ENCODE measurements at regions not wholly inside any gene's neighbourhood (a gene's known extent, or its start where the extent isn't known, plus 50 kb on each side); places are given as distances from the start of the nearest gene placed in this dataset.
A peak's percentile ranks its signal among the peaks of the same experiment; 100 is the strongest.
"Not testable (repeated sequence)": the region's sequence is repeated elsewhere in the genome, so short reads cannot be mapped to it uniquely, and the experiment has no call there.

DNA sequence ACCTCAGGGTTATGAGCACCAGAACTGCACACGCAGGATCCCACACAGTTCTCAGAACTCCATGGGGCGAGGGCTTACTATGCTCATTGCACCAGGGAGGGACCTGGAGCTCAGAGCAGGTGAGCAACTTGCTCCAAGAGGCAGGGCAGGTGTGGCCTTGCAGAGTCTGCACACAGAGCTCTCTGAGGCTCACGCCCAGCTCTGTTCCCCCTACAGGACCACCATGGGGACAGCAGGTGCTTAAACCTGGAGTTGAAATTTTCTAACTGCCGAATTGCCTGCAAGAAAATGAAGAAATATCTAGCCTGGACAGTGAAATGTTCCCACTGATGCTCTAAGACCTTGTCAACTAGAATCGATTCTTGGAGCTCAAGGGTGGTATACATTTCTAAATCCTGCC is 49.9 kb upstream of the MSMB start:
- H3K27me3 ChIP-seq (ENCODE audit: control insufficient read depth in 1 of 2, insufficient read depth in 2 of 2, low read length in 2 of 2); H3K27ac ChIP-seq (ENCODE audit: low read length); H3K4me3 ChIP-seq (ENCODE audit: low read length in 2 of 2); H3K4me1 ChIP-seq (ENCODE audit: control insufficient read depth, insufficient read depth, low read length); H3K9ac ChIP-seq (ENCODE audit: low read length in 2 of 2); H3K9me3 ChIP-seq (ENCODE audit: control insufficient read depth in 2 of 2, low read length in 2 of 2); H3K36me3 ChIP-seq (ENCODE audit: control insufficient read depth in 2 of 2, insufficient read depth in 2 of 2, low read length in 2 of 2): not testable (repeated sequence)

DNA sequence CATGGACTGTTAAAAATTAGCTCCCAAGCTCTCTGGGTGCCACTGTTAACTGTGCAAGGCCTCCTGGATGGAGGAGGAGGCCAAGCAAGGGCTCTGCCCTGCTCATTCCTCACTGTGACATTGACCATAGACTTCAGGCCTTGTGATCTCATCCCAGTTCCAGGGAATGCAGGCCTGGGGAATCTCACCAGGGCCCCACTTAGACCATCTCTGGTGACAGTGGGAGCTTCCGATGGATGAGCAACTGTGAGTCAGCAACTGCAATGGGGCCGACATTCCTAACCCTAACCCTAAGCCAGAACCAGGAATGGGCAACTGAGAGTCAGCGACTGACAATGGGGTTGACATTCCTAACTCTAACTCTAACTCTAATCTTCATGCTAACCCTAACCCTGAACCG is 50.4 kb upstream of the MSMB start:
- no peaks in the 10 kb centered on the region for H3K4me1 ChIP-seq (ENCODE audit: control insufficient read depth, insufficient read depth, low read length)
- H3K27ac ChIP-seq (ENCODE audit: low read length): no peak overlapping the region
- no peaks in the 10 kb centered on the region for H3K36me3 ChIP-seq (ENCODE audit: control insufficient read depth in 2 of 2, insufficient read depth in 2 of 2, low read length in 2 of 2)
- no peak overlapping the region for H3K9ac ChIP-seq (ENCODE audit: low read length in 2 of 2)
- H3K4me3 ChIP-seq (ENCODE audit: low read length in 2 of 2): no peak overlapping the region
- H3K9me3 ChIP-seq (ENCODE audit: control insufficient read depth in 2 of 2, low read length in 2 of 2): no peaks in the 10 kb centered on the region
- no peaks in the 10 kb centered on the region for H3K27me3 ChIP-seq (ENCODE audit: control insufficient read depth in 1 of 2, insufficient read depth in 2 of 2, low read length in 2 of 2)

DNA sequence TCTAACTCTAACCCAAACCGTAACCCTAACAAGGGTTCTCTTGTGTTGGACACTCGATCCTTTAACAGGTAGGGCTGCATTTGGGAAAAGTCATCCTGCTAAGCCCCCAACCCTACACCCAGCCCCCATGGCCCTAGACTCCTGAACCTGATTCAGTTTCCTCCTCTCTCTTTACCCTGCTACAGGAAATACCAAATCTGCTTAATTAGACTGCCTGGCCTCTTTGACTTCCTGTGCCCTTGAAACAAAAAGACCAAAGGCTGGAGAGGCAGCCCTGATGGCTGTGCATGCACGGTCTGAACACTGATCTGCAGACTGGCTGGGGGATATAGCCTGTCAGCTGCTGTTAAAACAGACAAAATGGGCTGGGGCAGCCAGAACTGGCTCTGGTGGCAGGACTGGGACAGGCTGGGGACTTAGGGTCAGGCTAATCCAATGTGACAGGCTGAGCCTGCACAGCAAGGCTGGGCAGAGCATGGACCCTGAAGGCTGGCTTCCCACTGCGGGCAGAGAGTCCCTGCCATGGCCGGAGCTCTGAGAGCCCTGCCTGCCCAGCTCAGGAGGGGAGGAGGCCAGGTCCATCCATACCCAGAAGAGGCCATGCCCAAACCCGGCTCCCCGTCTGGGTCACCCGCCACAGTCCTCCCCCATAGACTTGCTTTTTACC is 51.0 kb upstream of the MSMB start:
- Histone ChIP-seq H3K9ac (ENCODE audit: low read length in 2 of 2) (no peak overlapping the region), H3K27ac (ENCODE audit: low read length) (no peak overlapping the region), H3K9me3 (ENCODE audit: control insufficient read depth in 2 of 2, low read length in 2 of 2) (no peaks in the 10 kb centered on the region), H3K27me3 (ENCODE audit: control insufficient read depth in 1 of 2, insufficient read depth in 2 of 2, low read length in 2 of 2) (no peaks in the 10 kb centered on the region), H3K36me3 (ENCODE audit: control insufficient read depth in 2 of 2, insufficient read depth in 2 of 2, low read length in 2 of 2) (no peaks in the 10 kb centered on the region), H3K4me3 (ENCODE audit: low read length in 2 of 2) (no peak overlapping the region), H3K4me1 (ENCODE audit: control insufficient read depth, insufficient read depth, low read length) (no peaks in the 10 kb centered on the region)

DNA sequence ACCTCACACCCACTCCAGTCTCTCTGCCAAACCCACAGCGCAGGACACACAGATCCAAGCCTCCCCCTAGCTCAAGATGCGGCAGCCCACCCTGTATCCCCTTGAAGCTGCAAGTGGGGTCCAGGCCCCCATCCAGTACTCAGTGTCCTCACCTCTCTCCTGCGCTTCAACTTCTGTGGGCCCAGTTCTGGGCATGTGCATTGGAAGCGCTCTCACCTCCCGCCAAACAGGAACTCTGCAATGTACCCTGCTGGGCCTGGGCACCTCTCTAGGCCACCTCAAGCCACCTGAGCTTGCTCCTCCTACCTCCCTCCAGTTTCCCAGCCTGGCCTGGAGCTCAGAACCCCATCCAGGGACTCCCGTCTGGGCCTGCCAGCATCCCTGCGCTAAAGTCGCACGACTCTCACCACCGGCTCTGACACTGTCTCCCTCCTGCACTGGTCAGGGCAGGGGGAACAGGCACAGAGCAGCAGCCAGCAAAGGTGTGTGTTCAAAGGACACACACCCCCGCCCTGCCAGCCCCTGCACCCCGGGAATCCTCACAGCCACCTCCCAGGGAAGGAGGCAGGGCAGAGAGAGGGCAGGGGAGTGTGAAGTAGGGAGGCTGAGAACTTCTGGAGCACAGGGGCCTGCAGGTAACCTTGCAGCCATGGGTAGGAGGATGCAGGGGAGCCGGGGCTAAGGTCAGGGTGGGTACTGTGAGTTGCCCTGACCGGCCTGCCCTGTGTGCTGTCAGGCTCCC is 51.7 kb upstream of the MSMB start:
- no peaks in the 10 kb centered on the region for H3K36me3 ChIP-seq (ENCODE audit: control insufficient read depth in 2 of 2, insufficient read depth in 2 of 2, low read length in 2 of 2)
- no peaks in the 10 kb centered on the region for H3K4me1 ChIP-seq (ENCODE audit: control insufficient read depth, insufficient read depth, low read length)
- no peaks in the 10 kb centered on the region for H3K9me3 ChIP-seq (ENCODE audit: control insufficient read depth in 2 of 2, low read length in 2 of 2)
- H3K27me3 ChIP-seq (ENCODE audit: control insufficient read depth in 1 of 2, insufficient read depth in 2 of 2, low read length in 2 of 2): no peaks in the 10 kb centered on the region
- no peak overlapping the region for H3K4me3 ChIP-seq (ENCODE audit: low read length in 2 of 2)
- H3K9ac ChIP-seq (ENCODE audit: low read length in 2 of 2): no peak overlapping the region
- no peak overlapping the region for H3K27ac ChIP-seq (ENCODE audit: low read length)

DNA sequence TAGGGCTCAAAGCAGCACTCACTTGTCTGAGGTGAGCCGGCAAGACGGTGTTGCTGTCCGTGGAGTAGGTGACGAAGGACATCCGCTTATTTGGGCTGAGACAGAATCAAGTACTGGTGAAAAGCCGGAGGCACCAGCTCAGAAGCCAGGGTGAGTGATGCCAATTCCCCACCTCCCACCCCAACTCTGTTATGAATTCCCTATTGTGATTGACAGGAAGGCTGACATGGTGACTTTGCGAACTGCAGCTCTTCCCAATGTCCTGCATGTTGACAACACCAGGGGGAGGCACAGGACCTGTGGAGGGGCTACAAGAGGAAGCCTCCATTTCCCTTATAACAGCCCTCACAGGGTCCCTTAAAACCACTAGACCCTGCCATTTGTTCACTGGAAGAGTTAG is 52.3 kb upstream of the MSMB start:
- no peak overlapping the region for H3K27ac ChIP-seq (ENCODE audit: low read length)
- H3K36me3 ChIP-seq (ENCODE audit: control insufficient read depth in 2 of 2, insufficient read depth in 2 of 2, low read length in 2 of 2): no peaks in the 10 kb centered on the region
- H3K9me3 ChIP-seq (ENCODE audit: control insufficient read depth in 2 of 2, low read length in 2 of 2): no peaks in the 10 kb centered on the region
- no peaks in the 10 kb centered on the region for H3K27me3 ChIP-seq (ENCODE audit: control insufficient read depth in 1 of 2, insufficient read depth in 2 of 2, low read length in 2 of 2)
- H3K9ac ChIP-seq (ENCODE audit: low read length in 2 of 2): no peak overlapping the region
- H3K4me3 ChIP-seq (ENCODE audit: low read length in 2 of 2): no peak overlapping the region
- H3K4me1 ChIP-seq (ENCODE audit: control insufficient read depth, insufficient read depth, low read length): no peaks in the 10 kb centered on the region

DNA sequence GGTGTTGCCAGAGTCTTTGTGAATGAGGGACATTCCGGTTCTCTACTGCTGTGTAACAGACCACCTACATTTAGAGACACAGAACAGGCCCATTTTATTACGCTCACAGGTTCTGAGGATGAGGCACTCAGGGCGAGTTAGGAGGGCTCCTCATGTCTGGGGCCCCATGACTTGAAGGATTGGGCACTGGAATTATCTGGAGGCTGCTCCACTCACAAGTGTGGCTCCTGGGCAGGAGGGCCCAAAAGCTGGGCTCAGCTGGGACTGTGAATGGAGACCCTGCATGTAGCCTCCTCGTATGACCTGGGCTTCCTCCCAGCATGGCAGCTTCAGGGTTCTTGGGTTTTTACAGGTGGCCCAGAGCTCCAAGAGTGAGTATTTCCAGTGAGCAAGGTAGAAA is 52.9 kb upstream of the MSMB start:
- not testable (repeated sequence) for H3K27me3 ChIP-seq (ENCODE audit: control insufficient read depth in 1 of 2, insufficient read depth in 2 of 2, low read length in 2 of 2); H3K36me3 ChIP-seq (ENCODE audit: control insufficient read depth in 2 of 2, insufficient read depth in 2 of 2, low read length in 2 of 2); H3K9me3 ChIP-seq (ENCODE audit: control insufficient read depth in 2 of 2, low read length in 2 of 2); H3K4me1 ChIP-seq (ENCODE audit: control insufficient read depth, insufficient read depth, low read length); H3K27ac ChIP-seq (ENCODE audit: low read length); H3K4me3 ChIP-seq (ENCODE audit: low read length in 2 of 2); H3K9ac ChIP-seq (ENCODE audit: low read length in 2 of 2)

DNA sequence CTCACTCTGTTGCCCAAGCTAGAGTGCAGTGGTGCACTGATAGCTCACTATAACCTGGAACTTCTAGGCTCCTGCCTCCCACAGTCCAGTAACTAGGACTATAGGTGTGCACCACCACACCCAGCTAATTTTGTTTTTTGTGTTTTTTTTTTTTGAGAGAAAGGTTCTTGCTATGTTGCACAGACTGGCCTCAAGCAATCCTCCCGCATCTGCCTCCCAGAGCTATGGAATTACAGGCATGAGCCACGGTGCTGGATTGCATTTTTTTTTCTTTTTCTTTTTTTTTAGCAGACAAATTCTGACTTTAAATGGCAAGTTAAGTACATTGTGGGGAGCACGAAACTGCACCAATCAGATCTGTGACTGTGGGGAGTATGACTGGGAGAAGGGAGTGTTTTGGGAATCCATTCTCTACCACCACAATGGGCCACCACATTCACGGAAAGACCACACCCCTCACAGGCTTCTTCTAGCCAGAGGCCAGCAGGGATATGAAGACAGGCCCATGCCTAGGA is 58.1 kb upstream of the MSMB start:
- Histone ChIP-seq H3K9ac (ENCODE audit: low read length in 2 of 2) (no peak overlapping the region), H3K9me3 (ENCODE audit: control insufficient read depth in 2 of 2, low read length in 2 of 2) (no peaks in the 10 kb centered on the region), H3K27me3 (ENCODE audit: control insufficient read depth in 1 of 2, insufficient read depth in 2 of 2, low read length in 2 of 2) (no peaks in the 10 kb centered on the region), H3K4me3 (ENCODE audit: low read length in 2 of 2) (no peak overlapping the region), H3K27ac (ENCODE audit: low read length) (no peak overlapping the region), H3K4me1 (ENCODE audit: control insufficient read depth, insufficient read depth, low read length) (peaks cover 9% of the 10 kb centered on the region), H3K36me3 (ENCODE audit: control insufficient read depth in 2 of 2, insufficient read depth in 2 of 2, low read length in 2 of 2) (no peaks in the 10 kb centered on the region)

DNA sequence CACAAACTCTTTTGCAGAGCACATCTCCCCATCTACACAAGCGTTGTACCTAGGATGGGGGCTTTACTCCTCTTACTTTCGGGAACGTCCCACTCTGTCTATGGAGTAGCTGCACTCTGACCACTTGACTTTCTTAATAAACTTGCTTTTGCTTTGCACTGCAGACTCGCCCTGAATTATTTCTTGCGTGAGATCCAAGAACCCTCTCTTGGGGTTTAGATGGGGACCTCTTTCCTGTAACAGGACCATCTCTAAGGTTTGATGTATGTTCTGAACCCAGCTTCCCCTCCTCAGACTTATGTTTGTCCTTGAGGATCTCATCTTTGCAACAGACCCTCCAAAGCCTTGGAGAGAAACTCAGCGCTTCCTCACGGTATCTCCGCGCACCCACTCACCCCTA is 59.3 kb upstream of the MSMB start:
- H3K4me1 ChIP-seq (ENCODE audit: control insufficient read depth, insufficient read depth, low read length); H3K27ac ChIP-seq (ENCODE audit: low read length); H3K9ac ChIP-seq (ENCODE audit: low read length in 2 of 2); H3K27me3 ChIP-seq (ENCODE audit: control insufficient read depth in 1 of 2, insufficient read depth in 2 of 2, low read length in 2 of 2); H3K36me3 ChIP-seq (ENCODE audit: control insufficient read depth in 2 of 2, insufficient read depth in 2 of 2, low read length in 2 of 2); H3K9me3 ChIP-seq (ENCODE audit: control insufficient read depth in 2 of 2, low read length in 2 of 2): not testable (repeated sequence)
- H3K4me3 ChIP-seq (ENCODE audit: low read length in 2 of 2): peak overlapping the region in 1 of 2 donors; percentile 91

DNA sequence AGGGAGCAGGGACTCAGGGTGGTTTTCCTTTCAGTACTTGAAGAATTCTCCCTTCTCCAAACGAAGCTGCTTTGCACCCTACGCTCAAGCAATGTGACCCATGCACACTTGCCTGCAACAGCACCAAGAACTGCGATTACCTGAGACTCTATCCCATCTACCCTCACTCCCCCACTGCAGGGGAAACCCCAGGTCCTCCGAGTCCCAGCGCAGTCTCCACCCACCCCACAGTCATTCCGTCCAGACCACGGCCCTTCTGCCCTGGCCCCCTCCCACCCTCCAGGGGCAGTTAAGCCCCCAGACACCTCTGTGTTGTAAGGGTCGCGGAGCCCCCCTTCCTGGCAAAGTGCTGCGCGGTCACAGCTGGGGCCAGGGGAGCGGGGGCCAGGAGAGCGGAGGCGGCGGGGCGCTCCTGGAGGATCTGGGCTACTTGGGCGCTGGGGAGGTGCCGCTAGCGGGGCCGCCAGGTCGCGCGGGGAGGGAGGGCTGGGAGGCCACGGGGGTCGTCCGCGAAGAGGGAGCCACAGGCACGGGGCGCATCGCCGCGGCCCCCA is 59.9 kb upstream of the MSMB start:
- not testable (repeated sequence) for H3K36me3 ChIP-seq (ENCODE audit: control insufficient read depth in 2 of 2, insufficient read depth in 2 of 2, low read length in 2 of 2); H3K9me3 ChIP-seq (ENCODE audit: control insufficient read depth in 2 of 2, low read length in 2 of 2); H3K27ac ChIP-seq (ENCODE audit: low read length); H3K27me3 ChIP-seq (ENCODE audit: control insufficient read depth in 1 of 2, insufficient read depth in 2 of 2, low read length in 2 of 2); H3K4me1 ChIP-seq (ENCODE audit: control insufficient read depth, insufficient read depth, low read length)
- Histone ChIP-seq H3K9ac (ENCODE audit: low read length in 2 of 2) (peak overlapping the region in 1 of 2 donors; percentile 22), H3K4me3 (ENCODE audit: low read length in 2 of 2) (peak overlapping the region; percentile 25 to 91)

DNA sequence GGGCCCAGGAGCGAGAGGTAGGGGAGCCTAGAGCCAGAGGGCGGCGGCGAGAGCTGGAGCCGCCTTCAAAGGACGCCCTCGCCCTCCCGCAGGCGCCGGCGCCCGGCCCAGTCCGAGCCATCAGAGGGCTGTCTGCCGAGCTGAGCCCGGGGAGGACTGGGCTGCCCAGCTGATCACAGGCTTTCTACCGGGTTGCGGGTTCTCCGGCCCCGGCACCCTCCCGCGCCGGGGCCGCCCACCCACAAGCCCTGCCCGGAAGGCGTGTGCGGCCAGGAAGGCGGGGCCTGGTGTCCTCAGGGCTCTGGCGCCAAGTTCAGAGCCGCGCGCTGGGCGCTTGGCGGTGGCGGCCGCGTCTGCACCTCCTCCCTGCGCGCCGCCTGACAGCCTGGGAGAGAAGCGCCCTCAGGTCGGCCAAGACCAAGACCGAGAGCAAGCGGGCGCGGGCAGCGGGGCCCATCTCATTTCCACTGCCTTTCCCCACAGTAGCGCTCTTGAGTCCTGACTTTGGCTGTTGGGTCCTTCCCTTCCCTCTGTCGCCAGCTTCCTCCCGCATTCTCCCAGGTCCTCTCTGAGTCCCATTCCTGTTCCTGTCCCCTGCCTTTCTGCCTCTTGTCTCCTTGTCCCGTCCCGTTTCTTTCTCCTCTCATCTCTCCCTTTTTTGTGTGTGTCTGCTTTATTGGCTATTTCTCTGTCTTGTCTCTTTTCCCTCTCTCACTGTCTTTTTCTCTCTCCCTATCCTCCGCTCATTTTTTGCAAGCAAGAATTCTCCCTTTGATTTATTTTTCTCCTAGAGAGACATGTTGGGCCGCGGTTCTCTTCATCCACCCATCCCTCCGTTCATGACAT is 60.6 kb upstream of the MSMB start:
- Histone ChIP-seq H3K27me3 (ENCODE audit: control insufficient read depth in 1 of 2, insufficient read depth in 2 of 2, low read length in 2 of 2) (no peaks in the 10 kb centered on the region), H3K4me1 (ENCODE audit: control insufficient read depth, insufficient read depth, low read length) (peaks cover 9% of the 10 kb centered on the region), H3K36me3 (ENCODE audit: control insufficient read depth in 2 of 2, insufficient read depth in 2 of 2, low read length in 2 of 2) (no peaks in the 10 kb centered on the region), H3K4me3 (ENCODE audit: low read length in 2 of 2) (peak overlapping the region; percentile 62 to 91), H3K9me3 (ENCODE audit: control insufficient read depth in 2 of 2, low read length in 2 of 2) (no peaks in the 10 kb centered on the region), H3K9ac (ENCODE audit: low read length in 2 of 2) (peak overlapping the region; percentile 45 to 74), H3K27ac (ENCODE audit: low read length) (no peak overlapping the region)
